Suppressor macrophage treated with lipopolysaccharide for 1 hour (primary cell): ENCODE measurements at regions not wholly inside any gene's neighbourhood (a gene's known extent, or its start where the extent isn't known, plus 50 kb on each side); places are given as distances from the start of the nearest gene placed in this dataset.
A peak's percentile ranks its signal among the peaks of the same experiment; 100 is the strongest.
"Not testable (repeated sequence)": the region's sequence is repeated elsewhere in the genome, so short reads cannot be mapped to it uniquely, and the experiment has no call there.

Experiments used
- DNase-seq, 3 donors: peaks; one replicate each; pipeline ENCODE4 v3.0.0-alpha.2; 2020 to 2022

DNA sequence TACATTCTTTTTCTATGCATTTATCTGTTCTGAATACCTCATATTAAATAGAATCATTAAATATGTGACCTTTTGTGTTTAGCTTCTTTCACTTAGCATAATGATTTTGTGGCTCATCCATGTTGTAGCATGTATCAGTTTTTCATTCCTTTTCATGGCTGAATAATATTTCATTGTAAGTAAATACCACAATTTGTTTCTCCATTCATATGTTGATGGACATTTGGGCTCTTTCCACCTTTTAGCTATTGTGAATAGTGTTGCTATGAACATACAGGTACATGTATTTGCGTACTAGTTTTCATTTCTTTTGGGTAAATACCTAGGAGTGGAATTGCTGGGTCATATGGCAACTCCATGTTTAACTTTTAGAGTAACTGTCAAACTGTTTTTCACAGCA lies 85.1 kb downstream of the GNL3L start:
- no peak for DNase-seq

DNA sequence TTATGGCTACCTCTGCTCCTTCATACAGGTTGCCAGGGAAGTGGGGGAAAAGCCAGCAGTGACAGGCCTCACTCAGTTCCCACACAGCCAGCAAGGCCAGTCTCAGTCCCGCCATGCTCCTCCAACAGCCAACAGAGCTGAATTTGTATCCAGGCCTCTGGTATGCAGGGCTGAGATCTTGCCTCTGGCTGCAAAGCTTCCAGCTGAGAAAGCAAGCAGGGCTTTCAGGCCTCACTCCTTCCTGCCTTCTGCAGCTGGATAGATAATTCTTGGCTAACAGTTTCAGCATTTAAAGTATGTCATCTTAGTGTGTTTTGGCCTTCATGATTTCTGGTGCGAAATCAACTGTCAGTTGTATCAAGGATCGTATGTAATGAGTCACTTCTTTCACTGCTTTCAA lies 103.6 kb downstream of the GNL3L start:
- no peak for DNase-seq

DNA sequence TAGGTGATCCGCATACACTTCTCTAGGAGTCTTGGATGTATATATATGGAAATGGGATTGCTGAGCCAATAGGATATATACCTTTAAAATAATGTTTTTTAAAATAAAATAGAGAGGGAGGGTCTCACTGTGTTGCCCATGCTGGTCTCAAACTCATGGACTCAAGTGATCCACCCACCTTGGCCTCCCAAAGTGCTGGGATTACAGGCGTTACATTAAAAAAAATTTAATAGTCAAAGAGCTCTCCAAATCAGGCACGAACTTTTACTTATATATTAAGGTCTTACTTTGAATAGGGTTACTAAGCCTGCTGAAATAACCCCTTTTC lies 109.0 kb downstream of the GNL3L start:
- DNase-seq = no peak

DNA sequence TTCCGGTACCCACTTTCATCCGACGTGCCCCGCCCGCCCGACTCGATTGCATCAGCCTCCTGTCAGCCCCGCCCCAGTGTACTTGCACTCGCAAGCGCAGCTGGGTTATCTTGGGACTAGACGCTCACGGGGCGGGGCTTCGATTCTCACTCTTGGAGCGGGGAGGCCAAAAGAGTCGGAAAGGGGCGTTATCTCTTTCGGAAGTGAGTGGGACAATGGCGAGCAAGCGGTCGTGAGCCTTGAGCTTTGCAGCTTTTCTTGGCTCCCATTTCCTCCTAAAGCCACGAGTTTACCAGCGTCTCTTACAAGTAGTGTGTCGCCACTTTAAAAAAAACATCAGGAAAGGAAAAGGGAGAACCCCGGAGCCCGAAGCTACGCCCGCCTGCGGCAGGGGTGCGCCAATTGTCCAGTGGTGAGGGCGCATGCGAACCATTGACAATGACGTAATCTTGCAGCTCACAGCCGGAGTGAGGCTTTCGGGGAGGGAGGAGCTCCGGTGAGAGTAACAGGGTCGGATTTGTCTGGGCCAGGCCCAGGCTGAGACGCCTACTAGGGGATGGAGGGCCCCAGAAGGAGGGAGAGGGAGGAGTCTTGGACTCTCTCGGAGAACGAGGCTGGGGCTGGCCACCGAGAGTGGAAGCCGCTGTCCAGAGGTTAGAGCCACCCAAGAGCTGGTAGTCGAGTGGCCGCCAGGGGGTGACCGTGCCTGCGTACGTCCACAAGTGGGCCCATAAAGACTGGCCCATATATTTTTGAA lies 109.5 kb downstream of the GNL3L start:
- DNase-seq = peak; percentile 92 to 94 (median 93)

DNA sequence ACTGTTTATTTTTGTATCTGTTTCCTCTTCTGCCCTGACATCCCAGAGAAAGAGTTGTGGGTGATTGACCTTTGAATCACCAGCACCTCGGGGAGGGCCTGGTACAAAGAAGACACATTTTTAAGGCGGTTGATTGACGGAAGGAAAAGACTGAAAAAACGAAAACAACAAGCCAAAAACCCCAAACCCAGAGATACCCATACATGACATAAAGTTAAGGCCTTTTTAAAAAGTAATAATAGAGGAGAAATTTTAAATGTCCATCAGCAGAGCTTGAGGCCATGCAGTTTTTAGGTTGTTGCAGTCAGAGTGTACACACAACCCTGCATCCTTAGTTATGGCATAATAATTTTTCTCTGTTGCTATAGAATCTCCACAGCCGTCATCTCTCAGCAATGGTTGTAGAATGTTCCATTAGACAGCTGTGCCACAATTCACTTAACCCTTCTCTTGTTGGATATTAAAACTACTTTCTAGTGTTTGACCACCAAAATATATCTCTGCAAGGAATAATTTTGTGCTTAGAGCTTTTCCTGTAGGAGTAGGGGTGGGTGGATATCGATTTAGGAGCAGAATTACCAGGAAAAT lies 110.2 kb downstream of the GNL3L start:
- DNase-seq = no peak

DNA sequence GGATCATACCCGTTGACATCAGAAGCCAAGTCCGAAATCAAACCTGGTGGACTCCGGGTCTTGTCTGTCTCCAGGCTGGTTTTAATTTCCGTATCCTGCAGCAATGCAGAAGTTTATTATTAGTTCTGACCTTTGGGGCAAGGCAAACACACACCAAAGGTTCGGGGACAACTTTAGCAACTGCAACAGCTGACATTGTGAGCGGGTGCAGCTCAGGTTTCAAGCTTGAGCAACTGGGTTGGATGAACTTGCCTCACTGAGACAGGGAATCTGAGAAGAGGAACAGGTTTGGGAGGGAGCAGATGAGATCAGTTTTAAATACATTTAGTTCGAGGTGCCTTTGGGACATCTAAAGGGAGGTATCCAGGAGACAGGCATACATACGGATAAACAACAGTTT lies 110.7 kb downstream of the GNL3L start:
- DNase-seq = no peak

DNA sequence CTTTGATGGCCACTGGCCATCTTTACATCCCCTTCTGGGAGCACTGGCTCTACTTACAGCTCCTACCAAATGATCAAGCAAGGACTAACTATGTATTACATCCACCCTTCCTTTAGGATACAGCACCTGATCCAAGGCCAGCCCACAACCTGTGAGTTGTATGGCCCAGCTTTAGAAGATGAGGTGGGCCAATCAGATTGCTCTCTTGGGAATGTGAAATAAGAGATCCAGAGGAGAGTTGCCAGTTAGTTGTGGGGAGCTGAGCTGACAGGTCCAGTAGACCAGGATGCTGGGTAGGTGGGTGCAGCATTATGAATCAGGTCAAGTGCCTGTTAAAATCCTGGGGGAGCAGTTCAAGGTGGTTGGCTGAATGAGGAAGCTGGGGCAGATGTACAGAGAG lies 111.5 kb downstream of the GNL3L start:
- DNase-seq = no peak

DNA sequence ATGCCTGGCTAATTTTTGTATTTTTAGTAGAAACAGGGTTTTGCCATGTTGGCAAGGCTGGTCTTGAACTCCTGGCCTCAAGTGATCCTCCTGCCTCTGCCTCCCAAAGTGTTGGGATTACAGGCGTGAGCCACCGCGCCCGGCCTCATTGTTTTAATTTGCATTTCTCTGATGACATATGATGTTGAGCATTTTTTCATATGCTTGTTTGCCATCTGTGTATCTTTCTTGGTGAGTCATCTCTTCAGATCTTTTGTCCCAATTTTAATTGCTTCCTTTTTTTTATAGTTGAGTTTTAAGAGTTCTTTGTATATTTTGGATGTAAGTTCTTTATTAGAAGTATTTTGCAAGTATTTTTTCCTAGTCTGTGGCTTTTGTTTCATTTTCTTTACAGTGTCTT lies 117.6 kb downstream of the GNL3L start:
- DNase-seq = not testable (repeated sequence)

DNA sequence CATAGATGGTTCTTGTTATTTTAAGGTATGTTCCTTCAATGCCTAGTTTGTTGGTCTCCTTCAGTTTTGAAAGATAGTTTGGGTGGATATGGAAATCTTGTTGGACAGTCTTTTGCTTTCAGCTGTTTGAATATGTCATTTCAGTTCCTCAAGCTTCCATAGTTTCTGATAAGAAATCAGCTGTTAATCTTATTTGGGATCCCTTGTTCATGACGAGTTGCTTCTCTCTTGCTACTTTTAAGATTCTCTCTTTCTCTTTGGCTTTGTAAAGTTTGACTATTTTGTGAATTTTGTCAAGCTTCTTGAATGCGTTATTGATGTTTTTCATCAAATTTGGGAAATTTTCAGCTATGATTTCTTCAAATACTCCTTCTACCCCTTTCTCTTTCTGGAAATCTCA lies 129.5 kb downstream of the GNL3L start:
- DNase-seq = no peak

DNA sequence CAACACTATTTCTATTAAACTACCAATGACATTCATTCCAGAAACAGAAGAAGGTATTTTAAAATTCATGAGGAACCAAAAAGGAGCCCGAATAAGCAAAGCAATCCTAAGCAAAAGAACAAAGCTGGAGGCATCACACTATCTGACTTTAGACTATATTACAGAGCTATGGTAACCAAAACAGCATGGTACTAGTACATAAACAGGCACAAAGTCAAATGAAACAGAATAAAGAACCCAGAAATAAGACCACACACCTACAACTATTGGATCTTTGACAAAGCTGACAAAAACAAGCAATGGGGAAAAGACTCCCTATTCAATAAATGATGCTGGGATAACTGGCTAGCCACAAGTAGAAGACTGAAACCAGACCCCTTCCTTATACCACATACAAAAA lies 122.3 kb downstream of the ITIH6 start:
- DNase-seq = no peak

DNA sequence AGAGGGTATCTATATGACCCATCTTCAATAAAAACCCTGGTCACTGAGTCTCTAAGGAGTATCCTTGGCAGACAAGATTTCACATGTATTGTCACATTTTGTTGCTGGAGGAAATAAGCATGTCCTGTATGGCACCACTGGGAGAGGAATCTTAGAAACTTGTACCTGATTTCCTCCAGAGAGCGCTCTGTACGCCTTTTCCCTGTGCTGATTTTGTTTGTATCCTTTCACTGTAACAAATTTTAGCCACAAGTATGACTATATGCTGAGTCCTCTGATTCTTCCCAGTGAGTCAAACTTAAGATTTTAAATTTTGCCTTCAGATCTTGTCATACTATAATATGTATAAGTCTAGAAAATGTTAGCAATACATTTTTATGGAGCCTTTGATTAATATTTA lies 102.8 kb downstream of the ITIH6 start:
- no peak for DNase-seq

DNA sequence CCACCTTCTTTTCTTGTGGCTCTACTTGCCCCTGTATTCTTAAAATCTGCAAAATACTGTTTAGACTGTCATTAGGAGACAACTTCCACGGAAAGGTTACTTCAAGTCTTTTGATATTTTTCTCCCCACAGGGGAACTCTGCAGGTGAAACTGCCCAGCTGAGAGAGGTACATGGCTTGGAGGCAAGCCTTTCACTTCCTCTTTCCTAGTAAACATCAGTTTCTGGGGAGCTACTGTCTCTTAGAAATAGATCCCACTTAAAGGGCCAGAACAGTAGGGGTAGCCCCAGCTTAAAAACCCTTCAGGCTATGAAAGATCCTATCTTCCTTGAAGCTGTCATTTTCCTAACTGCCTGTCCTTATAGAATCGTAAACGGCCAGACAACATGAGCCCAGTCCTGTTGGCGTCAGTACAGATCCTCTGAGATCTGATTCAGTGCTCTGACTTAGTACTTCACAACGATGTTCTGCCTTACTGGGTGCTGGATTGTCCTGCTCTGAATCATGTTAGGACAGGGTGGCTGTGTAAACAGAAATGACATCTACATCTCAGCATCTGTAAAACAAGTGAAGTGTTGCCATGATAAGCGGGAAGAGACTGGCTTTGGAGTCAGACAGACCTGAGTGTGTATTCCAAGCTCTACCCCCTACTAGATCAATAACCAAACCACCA lies 102.1 kb downstream of the ITIH6 start:
- no peak for DNase-seq
